ENCODE measurements at regions not wholly inside any gene's neighbourhood (a gene's known extent, or its start where the extent isn't known, plus 50 kb on each side); places are given as distances from the start of the nearest gene placed in this dataset.

DNA sequence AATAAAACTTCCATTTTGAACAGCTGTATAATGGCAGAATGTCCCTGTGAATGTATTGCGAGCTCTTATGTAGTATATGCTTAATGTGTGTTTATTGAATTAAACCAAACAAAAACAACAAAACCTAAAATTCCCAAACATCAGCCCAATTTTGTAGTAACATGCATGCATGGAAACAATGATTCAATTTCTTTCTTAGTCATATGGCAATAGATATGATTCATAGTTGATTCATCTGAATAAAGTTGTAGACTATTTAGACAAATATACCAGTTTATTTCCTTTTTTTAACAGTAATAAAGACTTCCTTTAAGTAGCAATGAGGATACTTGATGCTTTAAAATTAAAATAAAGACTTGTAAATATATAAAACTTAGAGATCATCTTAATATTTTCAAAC lies 670.6 kb downstream of the CD109 start:
- no peaks in the 10 kb centered on the region for H3K9me1 ChIP-seq (ENCODE audit: control insufficient read depth, insufficient read depth, low read length)
- no peak overlapping the region for H3K4me3 ChIP-seq
- no peaks in the 10 kb centered on the region for H3K27me3 ChIP-seq (ENCODE audit: control insufficient read depth in 2 of 2, insufficient read depth in 2 of 2, low read length in 2 of 2)
- intact Hi-C loops (cut with micrococcal nuclease): no loop called here
- no peak overlapping the region for H2AFZ ChIP-seq (ENCODE audit: low read depth, low read length)
- no TSS peak for BruUV-seq (replicated peaks)
- H3K36me3 ChIP-seq (ENCODE audit: control insufficient read depth, insufficient read depth, low read length): no peaks in the 10 kb centered on the region
- H3K79me2 ChIP-seq (ENCODE audit: control insufficient read depth, insufficient read depth, low read length): no peaks in the 10 kb centered on the region
- no peak overlapping the region for H3K9ac ChIP-seq (ENCODE audit: insufficient read depth in 1 of 2, low read depth in 2 of 2, low read length in 2 of 2)
- 0% methylated on average over 1 of the region's 1 CpG for WGBS (ENCODE audit: insufficient coverage, low coverage, missing lambda C conversion rate)
- ChIA-PET POLR2A (no interaction called here), CTCF (ENCODE audit: low intra/inter-chr PET ratio) (no interaction called here)
- no peak overlapping the region for H3K27ac ChIP-seq (ENCODE audit: extremely low read depth, low read depth, low read length)
- H3K9me3 ChIP-seq (replicated peaks; ENCODE audit: control insufficient read depth, insufficient read depth, low read depth, low read length): no peaks in the 10 kb centered on the region
- H3K4me2 ChIP-seq (ENCODE audit: insufficient read depth, low read length): no peak overlapping the region
- no peaks in the 10 kb centered on the region for H3K4me1 ChIP-seq (replicated peaks in 1 of 2; ENCODE audit: control insufficient read depth in 2 of 2, insufficient read depth in 2 of 2, low read length in 2 of 2)
- ATAC-seq: no peak
- DNase-seq (ENCODE audit: extremely low read depth in 1 of 4, low spot score in 3 of 4): no peak
- H4K20me1 ChIP-seq (replicated peaks; ENCODE audit: control insufficient read depth, insufficient read depth, low read length): no peaks in the 10 kb centered on the region
- no peak for TF ChIP-seq TRIM28 (IDR thresholded peaks at IDR 0.05)
- TF ChIP-seq NCOA4 (IDR thresholded peaks at IDR 0.05; ENCODE audit: partially characterized antibody): no peak
- no peak for TF ChIP-seq NONO (IDR thresholded peaks at IDR 0.05; ENCODE audit: low read depth in 2 of 2, low read length in 1 of 2)
- no peak for TF ChIP-seq BACH1 (tag; IDR thresholded peaks at IDR 0.05)
- no peak for TF ChIP-seq ZSCAN29 (IDR thresholded peaks at IDR 0.05)
- no peak for TF ChIP-seq ZNF79 (CRISPR knock-in tag; IDR thresholded peaks at IDR 0.05; ENCODE audit: low read depth)
- TF ChIP-seq ZNF445 (CRISPR knock-in tag; IDR thresholded peaks at IDR 0.05; ENCODE audit: low read depth): no peak
- no peak for TF ChIP-seq DNMT1 (IDR thresholded peaks at IDR 0.05)
- no peak for TF ChIP-seq TSC22D4 (tag; IDR thresholded peaks at IDR 0.05)
- no peak for TF ChIP-seq ZHX1 (conservative IDR thresholded peaks at IDR 0.05; ENCODE audit: low read length)
- TF ChIP-seq ZNF41 (CRISPR knock-in tag; conservative IDR thresholded peaks at IDR 0.05): no peak
- TF ChIP-seq RBBP5 (IDR thresholded peaks at IDR 0.05; ENCODE audit: borderline replicate concordance, insufficient read depth, low read length, poor library complexity, severe bottlenecking): no peak
- no peak for TF ChIP-seq ZNF586 (CRISPR knock-in tag; conservative IDR thresholded peaks at IDR 0.05)
- no peak for TF ChIP-seq ZNF217 (CRISPR knock-in tag; IDR thresholded peaks at IDR 0.05)
- TF ChIP-seq CEBPB (tag; IDR thresholded peaks at IDR 0.05): no peak
- TF ChIP-seq RHOXF2B (CRISPR knock-in tag; conservative IDR thresholded peaks at IDR 0.05): no peak
- TF ChIP-seq PHB2 (IDR thresholded peaks at IDR 0.05; ENCODE audit: low read depth): no peak
- no peak for TF ChIP-seq NCOA6 (IDR thresholded peaks at IDR 0.05)
- no peak for TF ChIP-seq EP400 (IDR thresholded peaks at IDR 0.05)
- in situ Hi-C loops (cut with MboI): no loop called here
- FAIRE-seq: no peak

Data from K562 (cell line).